H1 (cell line): ENCODE measurements at regions not wholly inside any gene's neighbourhood (a gene's known extent, or its start where the extent isn't known, plus 50 kb on each side); places are given as distances from the start of the nearest gene placed in this dataset.

Experiments
- GABPA ChIP-seq: IDR thresholded peaks from 2 replicates; pipeline ENCODE4 v1.6.1; 2011; ENCODE audit warnings: mild to moderate bottlenecking, low read length, moderate library complexity, borderline replicate concordance; ENCODE audit not compliant: insufficient read depth
- SRF ChIP-seq: IDR thresholded peaks from 2 replicates; pipeline ENCODE4 v1.6.1; 2011; ENCODE audit warnings: mild to moderate bottlenecking, low read depth, low read length, moderate library complexity
- TF ChIP-seq, protein P1 (sequence below), 3 experiments: IDR thresholded peaks; 1 replicate in 2 of 3; 2 replicates in 1 of 3; pipeline versions ENCODE4 v1.5.1 to v1.6.1; 2011; ENCODE audit warnings: low read length in 3 of 3, mild to moderate bottlenecking in 3 of 3, inconsistent platforms in 2 of 3, low read depth in 1 of 3, moderate library complexity in 1 of 3; ENCODE audit not compliant: insufficient read depth in 1 of 3; ENCODE audit errors: control extremely low read depth in 1 of 3

DNA sequence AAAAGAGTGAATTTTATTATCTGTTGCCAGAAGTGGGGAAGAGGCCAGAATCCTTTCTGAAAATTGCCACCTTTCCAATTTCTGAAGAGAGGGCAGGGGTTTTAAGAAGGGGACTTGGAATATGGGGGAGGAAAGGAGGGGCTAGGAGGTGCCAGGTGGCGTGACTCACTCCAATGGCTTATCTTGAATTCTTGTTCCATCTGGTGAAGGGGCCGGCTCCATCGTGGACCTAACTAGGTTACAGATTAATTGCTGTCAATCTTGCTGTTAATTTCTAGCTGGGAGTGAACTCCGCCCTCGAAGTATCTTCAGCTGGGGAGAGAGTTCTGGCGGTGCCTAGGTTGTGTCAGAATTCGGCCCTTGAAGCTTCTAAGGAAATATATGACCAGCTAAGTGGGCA, 138.7 kb downstream of the YTHDC2 start:
- TF ChIP-seq, protein P1, sequence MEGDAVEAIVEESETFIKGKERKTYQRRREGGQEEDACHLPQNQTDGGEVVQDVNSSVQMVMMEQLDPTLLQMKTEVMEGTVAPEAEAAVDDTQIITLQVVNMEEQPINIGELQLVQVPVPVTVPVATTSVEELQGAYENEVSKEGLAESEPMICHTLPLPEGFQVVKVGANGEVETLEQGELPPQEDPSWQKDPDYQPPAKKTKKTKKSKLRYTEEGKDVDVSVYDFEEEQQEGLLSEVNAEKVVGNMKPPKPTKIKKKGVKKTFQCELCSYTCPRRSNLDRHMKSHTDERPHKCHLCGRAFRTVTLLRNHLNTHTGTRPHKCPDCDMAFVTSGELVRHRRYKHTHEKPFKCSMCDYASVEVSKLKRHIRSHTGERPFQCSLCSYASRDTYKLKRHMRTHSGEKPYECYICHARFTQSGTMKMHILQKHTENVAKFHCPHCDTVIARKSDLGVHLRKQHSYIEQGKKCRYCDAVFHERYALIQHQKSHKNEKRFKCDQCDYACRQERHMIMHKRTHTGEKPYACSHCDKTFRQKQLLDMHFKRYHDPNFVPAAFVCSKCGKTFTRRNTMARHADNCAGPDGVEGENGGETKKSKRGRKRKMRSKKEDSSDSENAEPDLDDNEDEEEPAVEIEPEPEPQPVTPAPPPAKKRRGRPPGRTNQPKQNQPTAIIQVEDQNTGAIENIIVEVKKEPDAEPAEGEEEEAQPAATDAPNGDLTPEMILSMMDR (IDR thresholded peaks at IDR 0.05; ENCODE audit: control extremely low read depth in 1 of 3, insufficient read depth in 1 of 3, low read depth in 1 of 3, low read length in 3 of 3) = no peak
- TF ChIP-seq GABPA = no peak
- TF ChIP-seq SRF = no peak
